B cell (primary cell): ENCODE measurements at regions not wholly inside any gene's neighbourhood (a gene's known extent, or its start where the extent isn't known, plus 50 kb on each side); places are given as distances from the start of the nearest gene placed in this dataset.

Experiments
- ATAC-seq: fragments of 200-7000 bp; cut with Tn5 transposase; one replicate; pipeline ENCODE4 v1.10.0; 2021; ENCODE audit warnings: low read depth, mild to moderate bottlenecking, moderate number of reproducible peaks, moderate library complexity
- CTCF ChIA-PET: fragments of 350-600 bp; sonication (Branson Sonifier 250); formaldehyde crosslinking; loops from one replicate; lab custom pipeline; 2021; ENCODE audit warnings: antibody characterized with exemption, inconsistent platforms; lab: Charles Lee
- POLR2A ChIA-PET: fragments of 350-600 bp; sonication (Branson Sonifier 250); formaldehyde crosslinking; loops from one replicate; lab custom pipeline; 2021; ENCODE audit warnings: antibody characterized with exemption; lab: Charles Lee
- DNase-seq: peaks from one replicate; pipeline ENCODE4 v3.0.0; 2013
- H2AFZ ChIP-seq: 2 replicates; pipeline ENCODE4 v1.6.1; 2012; ENCODE audit warnings: mild to moderate bottlenecking, low read depth, low read length; ENCODE audit not compliant: insufficient read depth, poor library complexity, severe bottlenecking
- H3K27ac ChIP-seq, 2 donors: 1 replicate in 1 of 2; 2 replicates in 1 of 2; pipeline ENCODE4 v1.5.1; 2012 to 2013; ENCODE audit warnings: low read length in 2 of 2, mild to moderate bottlenecking in 2 of 2, moderate library complexity in 1 of 2
- H3K27me3 ChIP-seq, 4 experiments: fragments of 200-600 bp in 1 of 4; sonication (generic) in 1 of 4; replicated peaks in 1 of 4; 1 replicate in 2 of 4; 2 replicates in 2 of 4; pipeline versions ENCODE4 v1.6.1 to v1.7.0; 2013 to 2016; ENCODE audit warnings: low read length in 3 of 4, mild to moderate bottlenecking in 2 of 4, mixed read lengths in 1 of 4, moderate library complexity in 1 of 4; ENCODE audit not compliant: insufficient read depth in 4 of 4, control insufficient read depth in 3 of 4; ENCODE audit errors: control extremely low read depth in 1 of 4
- H3K36me3 ChIP-seq, 2 experiments: replicated peaks in 1 of 2; 1 replicate in 1 of 2; 2 replicates in 1 of 2; pipeline versions ENCODE4 v1.6.1 to v1.7.1; 2013; ENCODE audit warnings: low read length in 1 of 2; ENCODE audit not compliant: insufficient read depth in 2 of 2, control insufficient read depth in 1 of 2; ENCODE audit errors: control extremely low read depth in 1 of 2, extremely low read depth in 1 of 2
- H3K4me1 ChIP-seq, 2 donors: fragments of 200-600 bp in 1 of 2; sonication (generic) in 1 of 2; 1 replicate in 1 of 2; 2 replicates in 1 of 2; pipeline versions ENCODE4 v1.5.1 to v1.6.1; 2013 to 2017; ENCODE audit warnings: low read length in 2 of 2; ENCODE audit not compliant: control insufficient read depth in 2 of 2, insufficient read depth in 2 of 2
- H3K4me2 ChIP-seq: replicated peaks from 2 replicates; pipeline ENCODE3; 2012; ENCODE audit warnings: mild to moderate bottlenecking, low read depth, low read length; ENCODE audit not compliant: poor library complexity, severe bottlenecking
- H3K4me3 ChIP-seq, 5 experiments: fragments of 200-600 bp in 1 of 5; sonication (generic) in 1 of 5; 1 replicate in 3 of 5; 2 replicates in 2 of 5; pipeline versions ENCODE4 v1.5.1 to v1.7.0; 2011 to 2016; ENCODE audit warnings: low read length in 4 of 5, mild to moderate bottlenecking in 4 of 5, low read depth in 2 of 5, control low read depth in 1 of 5, moderate library complexity in 1 of 5; ENCODE audit not compliant: insufficient read depth in 1 of 5; ENCODE audit errors: control extremely low read depth in 1 of 5, extremely low read depth in 1 of 5
- H3K79me2 ChIP-seq: fragments of 200-600 bp; sonication (generic); one replicate; pipeline ENCODE4 v1.6.0; 2016; ENCODE audit warnings: low read length; ENCODE audit not compliant: control insufficient read depth, insufficient read depth
- H3K9ac ChIP-seq: fragments of 200-600 bp; sonication (generic); 2 replicates; pipeline ENCODE4 v1.6.1; 2017; ENCODE audit warnings: mild to moderate bottlenecking, low read length, moderate library complexity
- H3K9me3 ChIP-seq, 3 donors: one replicate each; pipeline versions ENCODE4 v1.6.1 to v1.7.1; 2013; ENCODE audit warnings: low read length in 2 of 3; ENCODE audit not compliant: control insufficient read depth in 2 of 3, insufficient read depth in 1 of 3; ENCODE audit errors: control extremely low read depth in 1 of 3
- H4K20me1 ChIP-seq: 2 replicates; pipeline ENCODE4 v1.6.0; 2012; ENCODE audit warnings: mild to moderate bottlenecking, low read length; ENCODE audit not compliant: insufficient read depth, control insufficient read depth, poor library complexity, severe bottlenecking
- H3K27ac Mint-ChIP-seq: one replicate; pipeline ENCODE4 v1.8.0; 2021; ENCODE audit warnings: mixed read lengths
- H3K27me3 Mint-ChIP-seq: one replicate; pipeline ENCODE4 v1.8.0; 2021; ENCODE audit warnings: mixed read lengths
- H3K4me1 Mint-ChIP-seq: one replicate; pipeline ENCODE4 v1.8.0; 2021; ENCODE audit warnings: mixed read lengths
- H3K4me3 Mint-ChIP-seq: one replicate; pipeline ENCODE4 v1.8.0; 2021; ENCODE audit warnings: mixed read lengths
- H3K9me3 Mint-ChIP-seq: one replicate; pipeline ENCODE4 v1.8.0; 2022; ENCODE audit warnings: mixed read lengths; ENCODE audit not compliant: insufficient read depth
- EZH2 ChIP-seq: IDR thresholded peaks from 2 replicates; pipeline ENCODE4 v1.6.1; 2012; ENCODE audit warnings: borderline replicate concordance, low read depth, mild to moderate bottlenecking, moderate library complexity, low read length; ENCODE audit not compliant: insufficient read depth, poor library complexity, severe bottlenecking
- WGBS: methylation state at CpG from one replicate; pipeline ENCODE4 v1.1.5; 2013; ENCODE audit warnings: missing lambda C conversion rate; ENCODE audit not compliant: insufficient coverage; 5-methylcytosine and 5-hydroxymethylcytosine counted together
- intact Hi-C: fragments of 100-400 bp; cut with micrococcal nuclease; formaldehyde crosslinking; loops from one replicate; pipeline ENCODE4 v1.10.0; 2022
- TF ChIP-seq, protein P1 (sequence below): fragments of 200-600 bp; IDR thresholded peaks from one replicate; pipeline ENCODE4 v1.8.0; 2022; ENCODE audit warnings: antibody characterized with exemption, mild to moderate bottlenecking

DNA sequence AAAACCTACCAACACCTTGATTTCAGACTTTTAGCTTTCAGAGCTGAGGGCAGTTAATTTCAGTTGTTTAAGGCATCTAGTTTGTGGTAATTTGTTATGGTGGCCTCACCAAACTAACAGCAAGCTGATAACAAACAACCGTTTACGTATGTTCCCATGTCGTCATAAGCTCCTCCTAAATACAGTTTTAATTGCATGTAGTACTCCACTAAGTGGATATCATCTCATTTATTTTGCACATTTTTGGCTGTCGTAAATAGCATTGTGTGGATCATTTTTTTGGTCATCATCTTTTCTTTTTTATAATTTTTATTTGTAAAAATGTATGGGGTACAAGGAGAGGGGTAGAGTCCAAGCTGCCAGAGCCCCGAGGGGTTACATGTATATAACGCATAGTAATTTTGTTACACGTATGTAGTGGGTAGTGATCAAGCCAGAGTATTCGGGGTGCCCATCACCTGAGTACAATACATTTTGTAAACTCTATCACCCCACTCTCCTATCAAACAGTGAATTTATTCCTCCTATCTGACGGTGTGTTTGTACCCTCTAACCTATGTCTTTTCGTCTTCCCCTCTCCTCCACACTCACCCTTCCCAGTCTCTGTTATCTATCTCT lies 89.2 kb upstream of the MYCN start:
- CTCF ChIA-PET: no interaction called here
- POLR2A ChIA-PET: no interaction called here
- Histone ChIP-seq H3K9ac (no peak overlapping the region), H3K27me3 (no peaks in the 10 kb centered on the region), H3K4me2 (no peak overlapping the region), H3K79me2 (no peaks in the 10 kb centered on the region), H4K20me1 (no peaks in the 10 kb centered on the region), H3K4me1 (no peaks in the 10 kb centered on the region), H3K4me3 (no peak overlapping the region), H3K9me3 (peaks cover 0 to 19% (median 0%) of the 10 kb centered on the region in 3 donors), H3K36me3 (no peaks in the 10 kb centered on the region), H3K27ac (no peak overlapping the region), H2AFZ (no peak overlapping the region)
- H3K27me3 Mint-ChIP-seq: peaks cover 5% of the 10 kb centered on the region
- no peaks in the 10 kb centered on the region for H3K9me3 Mint-ChIP-seq
- H3K4me1 Mint-ChIP-seq: no peaks in the 10 kb centered on the region
- intact Hi-C loops: no loop called here
- ATAC-seq (no peak), DNase-seq (no peak)
- H3K4me3 Mint-ChIP-seq: no peak overlapping the region
- no peak overlapping the region for H3K27ac Mint-ChIP-seq
- WGBS: 81% methylated on average over 3 of the region's 10 CpGs
- TF ChIP-seq, protein P1, sequence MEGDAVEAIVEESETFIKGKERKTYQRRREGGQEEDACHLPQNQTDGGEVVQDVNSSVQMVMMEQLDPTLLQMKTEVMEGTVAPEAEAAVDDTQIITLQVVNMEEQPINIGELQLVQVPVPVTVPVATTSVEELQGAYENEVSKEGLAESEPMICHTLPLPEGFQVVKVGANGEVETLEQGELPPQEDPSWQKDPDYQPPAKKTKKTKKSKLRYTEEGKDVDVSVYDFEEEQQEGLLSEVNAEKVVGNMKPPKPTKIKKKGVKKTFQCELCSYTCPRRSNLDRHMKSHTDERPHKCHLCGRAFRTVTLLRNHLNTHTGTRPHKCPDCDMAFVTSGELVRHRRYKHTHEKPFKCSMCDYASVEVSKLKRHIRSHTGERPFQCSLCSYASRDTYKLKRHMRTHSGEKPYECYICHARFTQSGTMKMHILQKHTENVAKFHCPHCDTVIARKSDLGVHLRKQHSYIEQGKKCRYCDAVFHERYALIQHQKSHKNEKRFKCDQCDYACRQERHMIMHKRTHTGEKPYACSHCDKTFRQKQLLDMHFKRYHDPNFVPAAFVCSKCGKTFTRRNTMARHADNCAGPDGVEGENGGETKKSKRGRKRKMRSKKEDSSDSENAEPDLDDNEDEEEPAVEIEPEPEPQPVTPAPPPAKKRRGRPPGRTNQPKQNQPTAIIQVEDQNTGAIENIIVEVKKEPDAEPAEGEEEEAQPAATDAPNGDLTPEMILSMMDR: no peak

DNA sequence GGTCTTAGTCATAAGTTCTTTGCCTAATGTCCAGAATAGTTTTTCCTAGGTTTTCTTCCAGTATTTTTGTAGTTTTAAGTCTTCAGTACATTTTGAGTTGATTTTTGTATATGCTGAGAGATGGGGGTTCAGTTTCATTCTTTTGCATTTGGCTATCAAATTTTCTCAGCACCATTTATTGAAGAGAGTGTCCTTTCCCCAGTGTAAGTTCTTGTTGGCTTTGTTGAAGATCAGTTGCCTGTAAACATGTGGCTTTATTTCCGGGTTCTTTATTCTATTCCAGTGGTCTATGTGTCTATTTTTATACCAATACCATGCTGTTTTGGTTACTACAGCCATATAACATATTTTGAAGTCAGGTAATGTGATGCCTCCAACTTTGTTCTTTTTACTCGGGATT lies 87.5 kb upstream of the MYCN start:
- Histone ChIP-seq H3K79me2 (no peaks in the 10 kb centered on the region), H2AFZ (no peak overlapping the region), H3K27ac (no peak overlapping the region), H3K36me3 (no peaks in the 10 kb centered on the region), H3K9ac (no peak overlapping the region), H3K27me3 (no peaks in the 10 kb centered on the region), H3K4me2 (no peak overlapping the region), H3K4me3 (no peak overlapping the region), H4K20me1 (no peaks in the 10 kb centered on the region), H3K9me3 (peaks cover 0 to 10% (median 0%) of the 10 kb centered on the region in 3 donors), H3K4me1 (no peaks in the 10 kb centered on the region)
- no peak for ATAC-seq
- no peak for DNase-seq
- POLR2A ChIA-PET: no interaction called here
- intact Hi-C loops: no loop called here
- Mint-ChIP-seq H3K4me3 (no peak overlapping the region), H3K27me3 (peaks cover 9% of the 10 kb centered on the region), H3K27ac (no peak overlapping the region), H3K4me1 (no peaks in the 10 kb centered on the region), H3K9me3 (no peaks in the 10 kb centered on the region)
- TF ChIP-seq, protein P1: no peak
- TF ChIP-seq EZH2: no peak
- WGBS: no CpG with 5 or more reads among the region's 2 CpGs
- CTCF ChIA-PET: no interaction called here
